A549 (cell line): ENCODE measurements at regions not wholly inside any gene's neighbourhood (a gene's known extent, or its start where the extent isn't known, plus 50 kb on each side); places are given as distances from the start of the nearest gene placed in this dataset.

ENCODE experiments used
- BHLHE40 ChIP-seq: IDR thresholded peaks from 2 replicates; pipeline ENCODE4 v1.6.1; 2012; ENCODE audit warnings: low read depth, low read length, inconsistent platforms
- CBX2 ChIP-seq: fragments of 200-600 bp; sonication (generic); IDR thresholded peaks from 2 replicates; pipeline ENCODE4 v1.6.1; 2016; ENCODE audit warnings: low read depth, mild to moderate bottlenecking, borderline replicate concordance
- CEBPB ChIP-seq, 2 experiments: fragments of >200 bp in 1 of 2; sonication (Bioruptor Twin) in 1 of 2; formaldehyde crosslinking in 1 of 2; IDR thresholded peaks; 2 replicates each; pipeline ENCODE4 v1.6.1; 2012 to 2016
- CHD2 ChIP-seq: fragments of 150-350 bp; IDR thresholded peaks from 2 replicates; pipeline ENCODE4 v1.6.1; 2014; ENCODE audit warnings: low read length; ENCODE audit not compliant: partially characterized antibody
- EP300 ChIP-seq, 2 experiments: fragments of >200 bp; sonication (Bioruptor Twin); formaldehyde crosslinking; IDR thresholded peaks; 2 replicates in 1 of 2; 3 replicates in 1 of 2; pipeline ENCODE4 v1.6.1; 2016 to 2017
- ESRRA ChIP-seq: fragments of 150-350 bp; IDR thresholded peaks from 2 replicates; pipeline ENCODE4 v1.6.1; 2014; ENCODE audit warnings: mild to moderate bottlenecking, low read length, borderline replicate concordance
- HDAC2 ChIP-seq: fragments of 200-600 bp; sonication (generic); IDR thresholded peaks from 2 replicates; pipeline ENCODE4 v1.6.1; 2016
- KDM1A ChIP-seq: fragments of 200-600 bp; sonication (generic); IDR thresholded peaks from 2 replicates; pipeline ENCODE4 v1.6.1; 2016; ENCODE audit warnings: low read depth, mild to moderate bottlenecking
- MYC ChIP-seq: IDR thresholded peaks from 2 replicates; pipeline ENCODE4 v1.6.1; 2012; ENCODE audit warnings: mild to moderate bottlenecking, inconsistent platforms, low read length, improper control_type of control experiment, borderline replicate concordance
- POLR2A ChIP-seq: IDR thresholded peaks from 2 replicates; pipeline ENCODE4 v1.6.1; 2012; ENCODE audit warnings: mild to moderate bottlenecking, low read length
- RCOR1 ChIP-seq: fragments of 150-350 bp; IDR thresholded peaks from 2 replicates; pipeline ENCODE4 v1.6.1; 2014; ENCODE audit warnings: antibody characterized with exemption, low read length, low read depth
- ZC3H11A ChIP-seq: fragments of 450-650 bp; IDR thresholded peaks from 2 replicates; pipeline ENCODE4 v1.6.1; 2014; ENCODE audit warnings: antibody characterized with exemption, mild to moderate bottlenecking
- TF ChIP-seq, protein P1 (sequence below): fragments of >200 bp; sonication (Bioruptor Twin); formaldehyde crosslinking; IDR thresholded peaks from 3 replicates; pipeline ENCODE4 v1.5.1; 2016

DNA sequence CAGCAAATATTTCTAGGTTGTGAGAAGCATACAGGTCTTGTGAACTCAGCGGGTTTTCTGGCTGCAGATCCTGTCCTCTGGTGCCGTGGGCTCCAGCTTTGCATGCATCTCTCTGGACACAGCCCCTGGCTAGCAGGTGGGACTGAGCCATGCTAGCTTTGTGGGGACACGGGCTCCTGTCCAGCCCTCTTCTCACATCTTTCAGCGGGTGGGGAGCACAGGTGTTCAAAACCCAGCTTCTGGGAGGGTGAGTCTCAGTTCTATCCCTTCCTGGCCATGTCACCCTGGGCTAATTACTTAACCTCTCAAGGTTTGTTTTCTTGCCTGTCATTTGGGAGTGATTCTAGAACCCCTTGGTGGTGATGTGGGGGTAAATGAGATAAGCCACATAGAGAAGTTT lies 162.3 kb downstream of the ICE1 start:
- TF ChIP-seq KDM1A, result no peak
- no peak for TF ChIP-seq CHD2
- no peak for TF ChIP-seq BHLHE40
- TF ChIP-seq POLR2A, result no peak
- TF ChIP-seq, protein P1, sequence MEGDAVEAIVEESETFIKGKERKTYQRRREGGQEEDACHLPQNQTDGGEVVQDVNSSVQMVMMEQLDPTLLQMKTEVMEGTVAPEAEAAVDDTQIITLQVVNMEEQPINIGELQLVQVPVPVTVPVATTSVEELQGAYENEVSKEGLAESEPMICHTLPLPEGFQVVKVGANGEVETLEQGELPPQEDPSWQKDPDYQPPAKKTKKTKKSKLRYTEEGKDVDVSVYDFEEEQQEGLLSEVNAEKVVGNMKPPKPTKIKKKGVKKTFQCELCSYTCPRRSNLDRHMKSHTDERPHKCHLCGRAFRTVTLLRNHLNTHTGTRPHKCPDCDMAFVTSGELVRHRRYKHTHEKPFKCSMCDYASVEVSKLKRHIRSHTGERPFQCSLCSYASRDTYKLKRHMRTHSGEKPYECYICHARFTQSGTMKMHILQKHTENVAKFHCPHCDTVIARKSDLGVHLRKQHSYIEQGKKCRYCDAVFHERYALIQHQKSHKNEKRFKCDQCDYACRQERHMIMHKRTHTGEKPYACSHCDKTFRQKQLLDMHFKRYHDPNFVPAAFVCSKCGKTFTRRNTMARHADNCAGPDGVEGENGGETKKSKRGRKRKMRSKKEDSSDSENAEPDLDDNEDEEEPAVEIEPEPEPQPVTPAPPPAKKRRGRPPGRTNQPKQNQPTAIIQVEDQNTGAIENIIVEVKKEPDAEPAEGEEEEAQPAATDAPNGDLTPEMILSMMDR, result no peak
- no peak for TF ChIP-seq RCOR1
- TF ChIP-seq EP300 (IDR thresholded peaks at IDR 0.05), result no peak
- no peak for TF ChIP-seq CEBPB (IDR thresholded peaks at IDR 0.05)
- TF ChIP-seq HDAC2, result no peak
- no peak for TF ChIP-seq CBX2
- TF ChIP-seq MYC, result no peak
- TF ChIP-seq ZC3H11A, result no peak
- TF ChIP-seq ESRRA, result no peak
